ENCODE measurements at regions not wholly inside any gene's neighbourhood (a gene's known extent, or its start where the extent isn't known, plus 50 kb on each side); places are given as distances from the start of the nearest gene placed in this dataset.

GRCh38 chr1:239185245-239185619 lies 201.1 kb upstream of the CHRM3 start (continued):
- no peak for TF ChIP-seq UBTF (IDR thresholded peaks at IDR 0.05; ENCODE audit: borderline replicate concordance in 1 of 2, low read depth in 2 of 2, low read length in 2 of 2)
- TF ChIP-seq ZBTB8A (IDR thresholded peaks at IDR 0.05; ENCODE audit: partially characterized antibody): no peak
- no peak for TF ChIP-seq GTF2E2 (tag; IDR thresholded peaks at IDR 0.05)
- no peak for TF ChIP-seq ZEB2 (IDR thresholded peaks at IDR 0.05)
- TF ChIP-seq ZZZ3 (IDR thresholded peaks at IDR 0.05): no peak
- no peak for TF ChIP-seq THRB (CRISPR knock-in tag; conservative IDR thresholded peaks at IDR 0.05)
- TF ChIP-seq FIP1L1 (IDR thresholded peaks at IDR 0.05; ENCODE audit: low read depth, low read length, poor library complexity, severe bottlenecking): no peak
- TF ChIP-seq BACH1 (tag; IDR thresholded peaks at IDR 0.05): no peak
- TF ChIP-seq BCL6 (CRISPR knock-in tag; IDR thresholded peaks at IDR 0.05): no peak
- no peak for TF ChIP-seq LCOR (CRISPR knock-in tag; IDR thresholded peaks at IDR 0.05)
- TF ChIP-seq CGGBP1 (CRISPR knock-in tag; IDR thresholded peaks at IDR 0.05): no peak
- TF ChIP-seq NUFIP1 (IDR thresholded peaks at IDR 0.05; ENCODE audit: partially characterized antibody): no peak

All from K562 (cell line).